ENCODE measurements at regions not wholly inside any gene's neighbourhood (a gene's known extent, or its start where the extent isn't known, plus 50 kb on each side); places are given as distances from the start of the nearest gene placed in this dataset.

GRCh38 chr3:159643406-159643805, 345.2 kb upstream of the IL12A start:
- H3K27me3 ChIP-seq, result no peaks in the 10 kb centered on the region
- H3K4me1 ChIP-seq, result no peaks in the 10 kb centered on the region
- H3K4me3 ChIP-seq, result no peak overlapping the region
- TF ChIP-seq POLR2A (IDR thresholded peaks at IDR 0.05) (no peak), EP300 (IDR thresholded peaks at IDR 0.05) (no peak), POLR2AphosphoS5 (IDR thresholded peaks at IDR 0.05) (no peak), CTCF (IDR thresholded peaks at IDR 0.05) (no peak)
- ATAC-seq, result no peak
- H3K27ac ChIP-seq, result no peak overlapping the region
- no peaks in the 10 kb centered on the region for H3K36me3 ChIP-seq
- H3K9me3 ChIP-seq, result no peaks in the 10 kb centered on the region

DNA sequence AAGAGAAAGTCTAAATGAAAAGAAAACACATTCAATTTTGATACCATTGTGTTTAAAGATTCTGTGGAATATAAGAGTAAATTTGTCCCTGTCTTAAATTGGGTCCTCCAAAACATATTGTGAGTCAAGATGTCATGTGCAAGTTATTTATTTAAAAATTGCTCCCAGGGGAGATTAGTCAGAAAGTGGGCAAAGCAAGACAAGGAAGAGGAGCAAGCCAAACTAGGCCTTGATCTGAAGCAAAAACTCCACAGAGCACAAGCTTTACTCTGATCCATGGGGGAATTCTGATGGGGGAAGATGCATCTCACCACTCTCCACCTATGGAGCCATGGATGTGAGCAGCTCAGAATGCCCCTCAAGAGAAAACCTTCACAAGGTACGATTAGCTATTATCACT, 342.8 kb upstream of the IL12A start:
- H3K4me3 ChIP-seq, result no peak overlapping the region
- TF ChIP-seq POLR2AphosphoS5 (IDR thresholded peaks at IDR 0.05), result no peak
- no peak for TF ChIP-seq CTCF (IDR thresholded peaks at IDR 0.05)
- no peak for TF ChIP-seq EP300 (IDR thresholded peaks at IDR 0.05)
- no peak for TF ChIP-seq POLR2A (IDR thresholded peaks at IDR 0.05)
- H3K27ac ChIP-seq, result no peak overlapping the region
- no peaks in the 10 kb centered on the region for H3K27me3 ChIP-seq
- no peak for ATAC-seq
- no peaks in the 10 kb centered on the region for H3K9me3 ChIP-seq
- 88 to 100% methylated on average over 1 of the region's 1 CpG for WGBS, 2 donors (ENCODE audit: low coverage in 1 of 2)
- no peaks in the 10 kb centered on the region for H3K4me1 ChIP-seq
- H3K36me3 ChIP-seq, result no peaks in the 10 kb centered on the region

DNA sequence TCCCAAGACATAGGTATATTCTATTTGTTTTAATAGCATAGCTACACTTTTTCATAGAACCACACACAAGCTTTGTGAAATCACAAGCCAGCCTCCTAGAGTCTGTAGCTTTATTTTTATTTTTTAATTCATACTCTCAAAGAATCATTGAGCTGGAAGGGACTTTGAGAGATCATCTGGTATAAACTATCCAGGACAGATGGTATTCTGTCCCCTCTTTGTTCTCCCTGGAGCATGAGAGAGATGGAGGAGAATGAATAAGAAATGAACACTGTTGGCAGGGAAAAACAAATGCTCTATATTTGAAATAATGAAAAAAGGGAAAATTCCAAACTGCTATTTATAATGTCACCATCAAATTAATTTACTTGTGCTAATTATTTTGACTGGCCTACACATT, 338.7 kb upstream of the IL12A start:
- TF ChIP-seq CTCF (IDR thresholded peaks at IDR 0.05) (no peak), POLR2A (IDR thresholded peaks at IDR 0.05) (no peak), POLR2AphosphoS5 (IDR thresholded peaks at IDR 0.05) (no peak), EP300 (IDR thresholded peaks at IDR 0.05) (no peak)
- Histone ChIP-seq H3K4me3 (no peak overlapping the region), H3K36me3 (no peaks in the 10 kb centered on the region), H3K27ac (no peak overlapping the region), H3K4me1 (no peaks in the 10 kb centered on the region), H3K27me3 (no peaks in the 10 kb centered on the region), H3K9me3 (no peaks in the 10 kb centered on the region)
- ATAC-seq, result no peak

GRCh38 chr3:159650726-159651125, 337.9 kb upstream of the IL12A start:
- TF ChIP-seq POLR2AphosphoS5 (IDR thresholded peaks at IDR 0.05) (no peak), EP300 (IDR thresholded peaks at IDR 0.05) (no peak), POLR2A (IDR thresholded peaks at IDR 0.05) (no peak), CTCF (IDR thresholded peaks at IDR 0.05) (no peak)
- no peaks in the 10 kb centered on the region for H3K36me3 ChIP-seq
- 61 to 65% methylated on average over 2 of the region's 2 CpGs for WGBS, 2 donors (ENCODE audit: low coverage in 1 of 2)
- H3K9me3 ChIP-seq, result no peaks in the 10 kb centered on the region
- no peak overlapping the region for H3K27ac ChIP-seq
- ATAC-seq, result no peak
- no peaks in the 10 kb centered on the region for H3K27me3 ChIP-seq
- no peak overlapping the region for H3K4me3 ChIP-seq
- H3K4me1 ChIP-seq, result no peaks in the 10 kb centered on the region

DNA sequence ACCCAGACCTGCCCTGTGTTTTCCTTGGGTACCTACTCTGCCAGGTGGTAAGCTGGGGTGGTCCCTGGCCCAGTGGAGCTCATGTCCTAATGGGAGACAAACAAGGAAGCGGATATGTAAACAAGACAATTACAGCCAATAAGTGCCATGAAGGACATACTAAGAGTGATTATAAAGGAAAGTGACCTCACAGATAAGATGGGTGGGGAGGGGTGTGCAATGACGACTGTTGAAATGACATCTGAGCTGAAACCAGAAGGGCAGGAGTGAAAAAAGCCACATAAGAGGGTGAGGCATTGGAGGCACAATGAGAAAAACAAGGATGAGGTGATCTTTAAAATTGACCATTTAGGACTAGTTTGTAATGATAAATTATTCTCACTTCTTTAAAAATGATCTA, 336.2 kb upstream of the IL12A start:
- Histone ChIP-seq H3K9me3 (no peaks in the 10 kb centered on the region), H3K4me3 (no peak overlapping the region), H3K27ac (no peak overlapping the region), H3K4me1 (no peaks in the 10 kb centered on the region), H3K36me3 (no peaks in the 10 kb centered on the region), H3K27me3 (no peaks in the 10 kb centered on the region)
- 62 to 68% methylated on average over 1 to 2 of the region's 2 CpGs for WGBS, 2 donors (ENCODE audit: low coverage in 1 of 2)
- ATAC-seq, result no peak
- TF ChIP-seq POLR2AphosphoS5 (IDR thresholded peaks at IDR 0.05) (no peak), CTCF (IDR thresholded peaks at IDR 0.05) (no peak), POLR2A (IDR thresholded peaks at IDR 0.05) (no peak), EP300 (IDR thresholded peaks at IDR 0.05) (no peak)

Measured in gastroesophageal sphincter (tissue), 4 donors.